Cerebellar cortex (tissue), 1 donor: ENCODE measurements at regions not wholly inside any gene's neighbourhood (a gene's known extent, or its start where the extent isn't known, plus 50 kb on each side); places are given as distances from the start of the nearest gene placed in this dataset.

Experiments used
- DNase-seq: peaks from one replicate; pipeline ENCODE4 v3.0.0-alpha.2; 2015; ENCODE audit warnings: low spot score

DNA sequence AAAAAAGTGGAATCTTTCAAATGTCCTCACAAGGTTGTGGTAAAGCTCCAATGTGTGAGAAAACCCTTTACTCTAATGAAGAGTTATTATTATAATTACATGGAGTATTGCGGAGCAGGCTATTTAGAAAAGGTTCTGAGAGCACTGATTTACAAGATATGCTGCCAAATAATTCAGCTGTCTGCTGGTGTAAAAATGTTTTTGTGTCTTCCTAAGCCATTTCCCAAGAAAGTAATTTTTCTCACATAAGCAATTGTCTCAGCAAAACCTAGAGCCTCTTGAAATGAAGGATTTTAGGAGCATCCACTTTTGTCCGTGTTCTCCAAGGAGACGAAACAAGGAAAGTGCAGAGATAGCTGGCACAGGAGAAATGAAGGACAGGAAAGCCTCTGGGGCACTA lies 229.6 kb upstream of the STARD13 start:
- no peak for DNase-seq

GRCh38 chr13:33518452-33518851 lies 232.9 kb upstream of the STARD13 start:
- no peak for DNase-seq

- DNase-seq, result peak; percentile 65
These were observed 234.3 kb upstream of the STARD13 start for GRCh38 chr13:33519561-33520467.

DNA sequence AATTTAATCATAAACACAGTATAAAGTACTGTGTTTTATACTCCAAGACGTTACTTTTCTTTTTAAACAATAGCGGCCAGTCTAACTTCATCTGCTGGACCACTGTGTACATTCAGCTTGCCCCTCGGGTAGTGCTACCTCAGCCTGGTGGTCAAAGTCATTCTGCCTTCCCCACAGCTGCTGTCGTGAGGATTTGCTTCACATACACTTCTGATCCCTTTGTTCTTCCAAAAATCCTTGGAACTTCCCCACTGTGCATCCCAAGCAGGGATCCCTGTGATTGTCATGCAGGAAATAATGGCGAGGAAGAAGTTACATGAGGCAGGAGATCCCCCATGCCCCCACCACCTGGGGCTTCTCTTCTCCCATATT lies 234.9 kb upstream of the STARD13 start:
- no peak for DNase-seq

DNA sequence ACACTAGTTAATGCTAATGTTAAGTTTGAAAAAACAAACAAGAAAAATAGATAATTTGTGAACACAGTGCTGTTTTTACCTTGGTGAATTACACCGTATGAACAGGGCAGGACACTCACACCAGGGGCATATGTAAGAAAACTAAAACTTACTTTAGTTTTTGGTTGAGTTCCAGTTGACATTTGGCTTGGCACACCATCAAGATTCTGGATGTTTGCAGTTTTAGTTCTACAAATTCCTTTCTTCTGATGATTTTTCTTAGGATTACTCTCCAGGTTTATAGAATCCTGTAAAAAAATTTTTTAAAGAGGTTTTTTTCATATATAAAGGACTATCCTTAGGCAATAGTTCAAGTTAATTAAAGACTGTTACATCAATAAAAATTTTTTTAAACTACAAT lies 238.5 kb upstream of the STARD13 start:
- no peak for DNase-seq

DNA sequence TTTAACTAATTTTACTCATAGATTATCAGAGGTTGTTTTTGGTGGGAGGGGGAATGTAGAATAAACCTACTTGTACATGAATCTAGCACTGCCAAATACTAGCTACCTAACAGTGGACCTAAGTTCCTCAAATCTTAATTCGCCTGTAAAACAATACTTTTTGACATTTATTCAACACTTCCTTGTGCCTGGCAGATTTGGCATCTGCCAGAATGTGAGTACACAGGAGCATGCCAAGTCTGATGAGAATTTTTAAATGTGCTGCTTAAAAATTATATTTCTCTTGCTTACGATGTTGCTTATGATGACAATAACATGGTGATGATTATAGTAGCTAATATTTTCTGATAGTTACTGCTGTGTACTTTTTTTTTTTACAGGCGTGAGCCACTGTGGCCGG lies 240.2 kb upstream of the STARD13 start:
- DNase-seq, result no peak

DNA sequence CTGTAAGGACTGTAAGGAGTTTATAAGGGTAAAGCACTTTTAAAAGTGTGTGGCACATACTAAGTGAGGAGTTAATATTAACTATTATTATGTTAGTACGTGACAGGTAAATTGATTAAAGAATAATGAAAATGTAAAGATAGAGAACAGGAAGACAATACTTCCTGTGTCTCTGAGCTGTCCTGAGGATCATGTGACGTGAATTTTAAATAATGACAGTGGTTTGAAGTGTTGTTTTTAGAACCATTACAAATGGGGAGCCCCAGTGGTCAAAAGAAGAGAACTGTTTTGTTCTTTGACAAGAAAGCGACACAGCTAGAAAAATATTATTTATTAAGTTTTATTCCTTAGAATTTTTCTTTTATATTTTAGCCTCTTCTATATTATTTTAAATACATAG lies 241.2 kb upstream of the STARD13 start:
- DNase-seq, result no peak

GRCh38 chr13:33528896-33529295 lies 243.3 kb upstream of the STARD13 start:
- no peak for DNase-seq

DNA sequence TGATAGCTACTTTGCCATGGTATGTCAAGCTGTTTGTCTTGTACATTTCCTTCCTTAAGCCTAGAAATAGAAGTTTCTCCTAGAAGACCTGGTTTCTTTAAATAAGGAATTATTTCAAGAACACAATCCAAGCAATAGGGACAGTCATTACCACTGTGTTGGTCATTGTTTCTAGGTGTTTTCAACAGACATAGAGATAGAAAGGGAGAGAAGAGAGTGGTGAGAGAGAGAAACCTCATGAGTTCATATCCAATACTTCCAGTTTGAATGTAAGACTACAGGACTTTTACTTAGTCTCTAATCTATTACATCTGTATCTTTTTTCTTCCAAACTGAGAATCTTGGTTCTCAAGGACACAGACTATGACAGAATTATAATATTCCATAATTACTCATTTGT lies 245.9 kb upstream of the STARD13 start:
- DNase-seq, result no peak

GRCh38 chr13:33535061-33535460 lies 249.5 kb upstream of the STARD13 start:
- no peak for DNase-seq

- DNase-seq, result no peak
These were observed 251.0 kb upstream of the STARD13 start for GRCh38 chr13:33536601-33537000.

DNA sequence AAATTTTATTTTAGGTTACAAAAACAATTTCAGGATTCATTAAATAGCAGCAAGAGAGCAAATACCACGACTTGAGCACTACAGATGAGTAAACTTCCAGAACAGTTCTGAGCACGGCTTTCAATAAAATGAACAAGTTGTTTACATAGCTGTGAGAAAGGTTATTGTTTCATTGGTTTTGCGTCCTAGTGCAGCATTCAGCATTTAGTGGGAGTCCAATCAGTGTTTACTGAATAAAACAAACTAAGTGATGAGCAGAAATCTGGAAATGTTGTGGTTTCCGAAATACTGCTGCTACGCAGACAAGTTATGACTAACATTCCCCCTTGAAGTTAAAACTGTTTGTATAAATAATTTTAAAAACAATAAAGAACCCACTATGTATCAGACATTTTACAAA lies 251.5 kb upstream of the STARD13 start:
- no peak for DNase-seq

- DNase-seq, result no peak
These were observed 252.1 kb upstream of the STARD13 start for GRCh38 chr13:33537676-33538075.

DNA sequence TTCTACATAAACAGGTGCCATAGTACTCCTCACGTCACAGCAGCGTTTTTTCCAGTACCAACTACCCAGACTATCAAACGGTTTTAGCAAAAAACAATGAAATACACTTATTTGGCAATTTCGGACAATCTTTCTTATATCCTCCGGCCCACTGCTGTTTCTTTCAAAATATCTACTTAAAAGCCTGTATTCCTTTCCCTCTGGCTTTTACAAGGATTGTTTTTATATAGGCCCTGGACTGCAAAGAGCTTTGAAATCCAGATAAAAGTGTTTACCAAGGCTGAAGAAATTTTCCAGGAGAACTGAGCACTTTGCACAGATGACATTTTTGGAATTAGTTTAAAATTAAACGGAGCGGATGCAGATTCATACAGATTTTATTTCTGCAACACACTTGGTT lies 255.9 kb upstream of the STARD13 start:
- DNase-seq, result no peak

- no peak for DNase-seq
These were observed 256.4 kb upstream of the STARD13 start for GRCh38 chr13:33541962-33542308.

DNA sequence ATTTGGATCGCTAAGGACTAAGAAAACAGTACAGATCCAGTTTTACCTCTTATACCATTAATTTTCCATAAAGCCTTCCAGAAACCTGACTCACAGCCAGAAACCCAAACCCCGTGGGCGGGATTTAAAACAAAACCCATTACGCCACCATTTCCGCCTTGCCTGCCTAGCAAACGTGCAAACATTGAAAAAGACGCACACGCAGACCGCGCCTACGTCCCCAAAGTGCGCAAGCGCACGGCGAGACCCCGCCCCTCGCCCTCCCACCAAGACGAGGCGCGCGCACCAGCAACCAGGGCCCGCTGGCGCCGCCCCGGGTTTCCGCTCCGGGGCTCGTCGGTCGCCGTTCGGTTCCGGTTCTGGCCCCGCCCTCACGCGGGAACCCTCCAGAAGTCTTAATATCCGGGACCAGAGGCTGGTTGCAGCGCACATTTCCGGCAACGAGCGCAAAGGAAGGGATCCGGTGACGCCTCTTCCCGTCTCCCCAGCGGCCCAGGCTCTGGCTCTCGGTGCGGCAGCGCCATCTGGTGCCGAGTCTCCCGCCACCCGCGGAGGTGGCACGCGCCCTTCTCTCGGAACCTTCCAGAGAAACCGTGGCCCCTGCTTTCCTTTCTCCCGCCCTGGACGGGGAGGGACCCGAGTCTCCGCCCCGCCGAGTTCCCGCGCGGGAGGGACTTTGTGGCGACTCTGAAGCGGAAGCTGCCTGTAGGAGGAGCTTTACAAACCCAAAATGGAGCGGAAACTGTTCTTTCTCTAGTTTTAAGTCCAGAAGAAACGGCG lies 256.9 kb upstream of the STARD13 start:
- DNase-seq, result peak; percentile 98

DNA sequence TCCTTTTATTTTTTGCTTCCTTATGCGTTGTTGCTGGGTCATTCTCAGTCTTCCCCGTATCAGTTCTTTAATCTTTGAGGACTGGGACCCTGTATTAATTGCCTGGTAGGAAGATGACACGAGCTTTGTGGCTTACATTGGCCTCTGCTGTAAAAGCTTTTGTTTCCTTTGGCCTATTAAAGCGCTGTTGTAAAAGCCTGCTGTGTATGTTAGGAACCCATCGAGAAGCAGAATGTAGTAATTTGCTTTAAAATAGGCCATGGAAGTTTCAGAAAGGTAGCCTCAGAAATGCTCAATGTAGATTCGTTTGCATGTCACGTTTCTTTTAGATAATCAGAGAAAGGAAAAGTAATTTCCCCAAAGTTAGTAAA lies 257.5 kb upstream of the STARD13 start:
- DNase-seq, result no peak

DNA sequence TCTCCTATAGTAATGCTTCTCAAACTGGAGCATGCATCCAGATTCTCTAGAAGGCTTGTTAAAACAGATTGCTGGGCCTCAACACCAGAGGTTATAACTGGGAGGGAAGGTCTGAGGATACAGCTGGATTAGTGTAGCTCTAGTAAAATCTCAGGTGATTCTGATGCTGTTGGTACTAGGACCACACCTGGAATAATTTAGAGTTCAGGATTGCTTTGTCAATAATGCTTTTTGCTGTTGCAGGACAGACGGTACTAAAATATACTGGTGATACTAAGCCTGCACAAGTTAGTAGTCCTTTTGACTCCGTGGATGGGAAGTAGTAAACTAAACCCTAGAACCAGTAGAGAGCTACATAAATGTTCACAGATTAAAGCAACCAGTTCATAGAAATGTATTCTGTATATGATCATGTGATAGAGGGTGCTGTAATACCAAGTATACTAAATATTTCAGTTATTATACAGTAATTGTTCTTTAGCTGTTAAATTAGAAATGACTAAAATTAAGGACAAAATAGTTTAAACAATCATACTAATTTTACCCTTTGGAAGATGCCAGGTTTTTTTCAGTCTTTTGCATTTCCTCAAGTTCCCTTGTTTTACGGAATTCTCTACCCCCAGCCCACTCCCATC lies 258.2 kb upstream of the STARD13 start:
- DNase-seq, result peak; percentile 14

- DNase-seq, result no peak
These were observed 258.8 kb upstream of the STARD13 start for GRCh38 chr13:33544308-33544707.

GRCh38 chr13:33545492-33545891 lies 259.9 kb upstream of the STARD13 start:
- DNase-seq, result no peak

- no peak for DNase-seq
These were observed 261.5 kb upstream of the STARD13 start for GRCh38 chr13:33547035-33547434.

DNA sequence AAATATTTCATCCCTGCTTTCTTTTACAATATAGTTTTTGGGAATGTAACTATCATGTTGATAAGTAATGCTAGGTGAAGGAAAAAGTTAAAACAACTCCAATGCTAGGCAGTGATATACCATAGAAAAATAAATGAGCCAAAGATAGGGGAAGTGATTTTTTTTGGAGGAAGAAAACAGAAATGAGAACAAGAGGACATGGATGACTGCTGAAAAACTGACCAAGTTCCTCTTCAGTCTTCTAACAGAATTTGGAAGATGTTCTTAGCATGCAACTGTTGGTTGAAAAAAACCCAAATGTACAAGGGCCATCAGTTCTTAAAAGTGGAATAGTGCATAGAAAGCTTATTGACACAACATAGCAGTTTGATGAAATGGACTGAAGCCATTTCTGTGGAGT lies 262.5 kb upstream of the STARD13 start:
- DNase-seq, result no peak

- no peak for DNase-seq
These were observed 264.7 kb upstream of the STARD13 start for GRCh38 chr13:33550276-33550675.
